Transverse colon (tissue), 4 donors: ENCODE measurements at regions not wholly inside any gene's neighbourhood (a gene's known extent, or its start where the extent isn't known, plus 50 kb on each side); places are given as distances from the start of the nearest gene placed in this dataset.

Experiments
- POLR2A ChIP-seq: fragments of 450-650 bp; IDR thresholded peaks from one replicate; pipeline ENCODE4 v1.6.1; 2016; ENCODE audit warnings: antibody characterized with exemption, mild to moderate bottlenecking, moderate library complexity
- POLR2AphosphoS5 ChIP-seq, 3 donors: sonication (generic); formaldehyde crosslinking; IDR thresholded peaks; one replicate each; pipeline ENCODE4 v1.6.1; 2016; ENCODE audit warnings: antibody characterized with exemption in 3 of 3
- TF ChIP-seq, protein P1 (sequence below), 5 experiments: fragments of 200-600 bp in 3 of 5; fragments of 450-650 bp in 2 of 5; sonication (generic) in 3 of 5; IDR thresholded peaks; 1 replicate in 2 of 5; 2 replicates in 3 of 5; pipeline ENCODE4 v1.5.1; 2016 to 2017; ENCODE audit warnings: antibody characterized with exemption in 5 of 5, inconsistent platforms in 3 of 5, mild to moderate bottlenecking in 2 of 5, moderate library complexity in 1 of 5

DNA sequence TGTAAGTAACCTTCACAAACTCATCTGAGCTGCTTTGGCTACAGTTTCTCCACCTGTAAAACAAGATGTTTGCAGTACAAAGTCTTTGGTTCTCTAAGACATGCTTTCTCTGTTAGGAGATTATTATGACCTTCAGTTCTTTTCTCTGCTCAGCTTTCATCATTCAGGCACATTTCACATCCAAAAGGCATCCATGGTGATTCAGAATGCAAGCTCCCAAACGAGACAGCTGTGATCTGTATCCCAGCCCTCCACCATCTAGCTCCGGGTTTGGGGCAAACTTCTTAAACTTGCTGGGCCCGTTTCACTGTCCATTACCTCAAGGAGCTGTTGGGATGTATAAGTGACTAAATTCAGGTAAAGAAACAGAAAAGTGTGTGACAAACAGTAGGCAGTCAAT, 95.8 kb upstream of the COL1A2 start:
- TF ChIP-seq POLR2A (no peak), POLR2AphosphoS5 (IDR thresholded peaks at IDR 0.05) (no peak)
- TF ChIP-seq, protein P1, sequence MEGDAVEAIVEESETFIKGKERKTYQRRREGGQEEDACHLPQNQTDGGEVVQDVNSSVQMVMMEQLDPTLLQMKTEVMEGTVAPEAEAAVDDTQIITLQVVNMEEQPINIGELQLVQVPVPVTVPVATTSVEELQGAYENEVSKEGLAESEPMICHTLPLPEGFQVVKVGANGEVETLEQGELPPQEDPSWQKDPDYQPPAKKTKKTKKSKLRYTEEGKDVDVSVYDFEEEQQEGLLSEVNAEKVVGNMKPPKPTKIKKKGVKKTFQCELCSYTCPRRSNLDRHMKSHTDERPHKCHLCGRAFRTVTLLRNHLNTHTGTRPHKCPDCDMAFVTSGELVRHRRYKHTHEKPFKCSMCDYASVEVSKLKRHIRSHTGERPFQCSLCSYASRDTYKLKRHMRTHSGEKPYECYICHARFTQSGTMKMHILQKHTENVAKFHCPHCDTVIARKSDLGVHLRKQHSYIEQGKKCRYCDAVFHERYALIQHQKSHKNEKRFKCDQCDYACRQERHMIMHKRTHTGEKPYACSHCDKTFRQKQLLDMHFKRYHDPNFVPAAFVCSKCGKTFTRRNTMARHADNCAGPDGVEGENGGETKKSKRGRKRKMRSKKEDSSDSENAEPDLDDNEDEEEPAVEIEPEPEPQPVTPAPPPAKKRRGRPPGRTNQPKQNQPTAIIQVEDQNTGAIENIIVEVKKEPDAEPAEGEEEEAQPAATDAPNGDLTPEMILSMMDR (IDR thresholded peaks at IDR 0.05): no peak
